Suprapubic skin (tissue), 3 donors: ENCODE measurements at regions not wholly inside any gene's neighbourhood (a gene's known extent, or its start where the extent isn't known, plus 50 kb on each side); places are given as distances from the start of the nearest gene placed in this dataset.

Source experiments
- CTCF ChIP-seq, 2 donors: fragments of 200-600 bp in 1 of 2; fragments of 450-650 bp in 1 of 2; sonication (generic) in 1 of 2; IDR thresholded peaks; one replicate each; pipeline ENCODE4 v1.5.1; 2016 to 2019; ENCODE audit warnings: antibody characterized with exemption in 2 of 2, mild to moderate bottlenecking in 1 of 2, moderate library complexity in 1 of 2
- POLR2A ChIP-seq, 2 donors: fragments of 450-650 bp; IDR thresholded peaks; one replicate each; pipeline ENCODE4 v1.6.1; 2017; ENCODE audit warnings: antibody characterized with exemption in 2 of 2, mild to moderate bottlenecking in 2 of 2, moderate library complexity in 2 of 2

GRCh38 chr1:3992746-3993145 is 92.7 kb upstream of the C1orf174 start:
- TF ChIP-seq CTCF (IDR thresholded peaks at IDR 0.05) (no peak), POLR2A (IDR thresholded peaks at IDR 0.05) (no peak)
